ENCODE measurements at regions not wholly inside any gene's neighbourhood (a gene's known extent, or its start where the extent isn't known, plus 50 kb on each side); places are given as distances from the start of the nearest gene placed in this dataset.

- Histone ChIP-seq H3K79me1 (ENCODE audit: low read length) (no peaks in the 10 kb centered on the region), H4K91ac (ENCODE audit: low read depth, low read length) (no peak overlapping the region), H3K4me1 (ENCODE audit: control insufficient read depth in 1 of 2, insufficient read depth in 2 of 2, low read length in 2 of 2) (peaks cover 6 to 17% of the 10 kb centered on the region in 2 experiments), H3K27ac (ENCODE audit: low read depth, low read length) (no peak overlapping the region), H2AK5ac (ENCODE audit: low read length) (no peak overlapping the region), H2BK12ac (ENCODE audit: low read length) (no peak overlapping the region), H3K27me3 (ENCODE audit: insufficient read depth, low read length) (no peaks in the 10 kb centered on the region), H3K9ac (ENCODE audit: low read length) (no peak overlapping the region), H3K4me3 (ENCODE audit: low read depth, low read length) (no peak overlapping the region), H2AFZ (ENCODE audit: insufficient read depth, low read length, poor library complexity) (no peak overlapping the region), H2BK5ac (ENCODE audit: low read depth, low read length, poor library complexity) (no peak overlapping the region), H3K4me2 (ENCODE audit: low read length) (no peak overlapping the region), H3K79me2 (ENCODE audit: control insufficient read depth, insufficient read depth, low read length, poor library complexity) (no peaks in the 10 kb centered on the region), H2BK120ac (ENCODE audit: insufficient read depth, low read length, poor library complexity) (no peak overlapping the region), H3K9me3 (ENCODE audit: insufficient read depth, low read depth, low read length) (peaks cover 7% of the 10 kb centered on the region), H4K8ac (ENCODE audit: low read depth, low read length) (no peak overlapping the region), H3K36me3 (ENCODE audit: control insufficient read depth in 1 of 2, insufficient read depth in 2 of 2, low read length in 2 of 2) (no peaks in the 10 kb centered on the region), H4K12ac (ENCODE audit: low read depth, low read length) (no peak overlapping the region), H3K18ac (ENCODE audit: low read length) (no peak overlapping the region), H3K4ac (ENCODE audit: low read depth, low read length) (no peak overlapping the region), H3K14ac (ENCODE audit: low read length) (no peak overlapping the region), H3K23ac (ENCODE audit: low read length) (no peak overlapping the region)
- WGBS (ENCODE audit: extremely low coverage, insufficient coverage, insufficient read length), result no CpG with 5 or more reads among the region's 11 CpGs
- DNase-seq, result no peak
Observed at GRCh38 chr18:46399303-46399702, 257.7 kb downstream of the LOXHD1 start.

GRCh38 chr18:46400449-46400848 is 256.6 kb downstream of the LOXHD1 start:
- no CpG with 5 or more reads among the region's 8 CpGs for WGBS (ENCODE audit: extremely low coverage, insufficient coverage, insufficient read length)
- Histone ChIP-seq H3K14ac (ENCODE audit: low read length) (no peak overlapping the region), H3K9me3 (ENCODE audit: insufficient read depth, low read depth, low read length) (peaks cover 7% of the 10 kb centered on the region), H4K8ac (ENCODE audit: low read depth, low read length) (no peak overlapping the region), H4K12ac (ENCODE audit: low read depth, low read length) (no peak overlapping the region), H2BK12ac (ENCODE audit: low read length) (no peak overlapping the region), H3K36me3 (ENCODE audit: control insufficient read depth in 1 of 2, insufficient read depth in 2 of 2, low read length in 2 of 2) (no peaks in the 10 kb centered on the region), H2BK120ac (ENCODE audit: insufficient read depth, low read length, poor library complexity) (no peak overlapping the region), H2AFZ (ENCODE audit: insufficient read depth, low read length, poor library complexity) (no peak overlapping the region), H2AK5ac (ENCODE audit: low read length) (no peak overlapping the region), H3K4me2 (ENCODE audit: low read length) (no peak overlapping the region), H3K4me1 (ENCODE audit: control insufficient read depth in 1 of 2, insufficient read depth in 2 of 2, low read length in 2 of 2) (peaks cover 10 to 19% of the 10 kb centered on the region in 2 experiments), H3K9ac (ENCODE audit: low read length) (no peak overlapping the region), H3K23ac (ENCODE audit: low read length) (no peak overlapping the region), H3K4ac (ENCODE audit: low read depth, low read length) (no peak overlapping the region), H3K18ac (ENCODE audit: low read length) (no peak overlapping the region), H3K79me1 (ENCODE audit: low read length) (no peaks in the 10 kb centered on the region), H3K4me3 (ENCODE audit: low read depth, low read length) (no peak overlapping the region), H3K27me3 (ENCODE audit: insufficient read depth, low read length) (no peaks in the 10 kb centered on the region), H2BK5ac (ENCODE audit: low read depth, low read length, poor library complexity) (no peak overlapping the region), H3K79me2 (ENCODE audit: control insufficient read depth, insufficient read depth, low read length, poor library complexity) (no peaks in the 10 kb centered on the region), H4K91ac (ENCODE audit: low read depth, low read length) (no peak overlapping the region), H3K27ac (ENCODE audit: low read depth, low read length) (no peak overlapping the region)
- no peak for DNase-seq

DNA sequence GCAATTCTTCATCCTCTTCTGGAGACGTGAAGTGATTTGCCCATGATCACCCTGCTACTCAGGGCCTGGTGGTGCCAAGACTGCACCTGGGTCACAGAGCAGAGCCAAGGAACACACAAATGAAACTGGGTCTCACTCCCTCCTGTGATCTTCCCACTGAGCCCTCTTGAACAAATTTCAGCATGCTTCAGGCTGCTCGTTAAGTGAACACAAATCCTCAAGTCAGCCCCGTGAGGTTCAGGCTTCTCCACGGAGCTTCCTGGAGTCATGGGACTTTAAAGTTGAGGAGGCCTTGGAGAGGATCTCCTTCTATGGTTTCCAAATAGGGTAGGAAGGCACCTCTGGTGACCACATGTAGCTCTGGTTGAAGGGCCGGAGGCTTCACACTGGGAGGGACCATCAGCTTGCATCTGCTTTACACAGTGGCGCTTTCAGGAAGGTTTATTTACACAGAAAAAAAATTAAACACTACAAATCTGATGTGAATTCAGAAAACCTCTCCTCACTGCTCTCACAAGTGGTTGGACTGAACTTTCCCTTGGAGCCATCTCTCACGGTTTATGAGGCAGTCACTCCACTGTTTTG is 255.4 kb downstream of the LOXHD1 start:
- H3K23ac ChIP-seq (ENCODE audit: low read length), result no peak overlapping the region
- H3K79me1 ChIP-seq (ENCODE audit: low read length), result no peaks in the 10 kb centered on the region
- H3K4me3 ChIP-seq (ENCODE audit: low read depth, low read length), result no peak overlapping the region
- no peak overlapping the region for H3K4ac ChIP-seq (ENCODE audit: low read depth, low read length)
- no peak overlapping the region for H3K4me2 ChIP-seq (ENCODE audit: low read length)
- H3K36me3 ChIP-seq (ENCODE audit: control insufficient read depth in 1 of 2, insufficient read depth in 2 of 2, low read length in 2 of 2), result no peaks in the 10 kb centered on the region
- no peak overlapping the region for H3K14ac ChIP-seq (ENCODE audit: low read length)
- no peak overlapping the region for H3K9ac ChIP-seq (ENCODE audit: low read length)
- H3K27ac ChIP-seq (ENCODE audit: low read depth, low read length), result no peak overlapping the region
- no peaks in the 10 kb centered on the region for H3K79me2 ChIP-seq (ENCODE audit: control insufficient read depth, insufficient read depth, low read length, poor library complexity)
- no CpG with 5 or more reads among the region's 7 CpGs for WGBS (ENCODE audit: extremely low coverage, insufficient coverage, insufficient read length)
- H2BK5ac ChIP-seq (ENCODE audit: low read depth, low read length, poor library complexity), result no peak overlapping the region
- peaks cover 10 to 19% of the 10 kb centered on the region in 2 experiments for H3K4me1 ChIP-seq (ENCODE audit: control insufficient read depth in 1 of 2, insufficient read depth in 2 of 2, low read length in 2 of 2)
- H2AK5ac ChIP-seq (ENCODE audit: low read length), result no peak overlapping the region
- no peaks in the 10 kb centered on the region for H3K27me3 ChIP-seq (ENCODE audit: insufficient read depth, low read length)
- no peak overlapping the region for H2BK120ac ChIP-seq (ENCODE audit: insufficient read depth, low read length, poor library complexity)
- no peak overlapping the region for H4K91ac ChIP-seq (ENCODE audit: low read depth, low read length)
- no peak for DNase-seq
- no peak overlapping the region for H2AFZ ChIP-seq (ENCODE audit: insufficient read depth, low read length, poor library complexity)
- H2BK12ac ChIP-seq (ENCODE audit: low read length), result no peak overlapping the region
- no peak overlapping the region for H4K8ac ChIP-seq (ENCODE audit: low read depth, low read length)
- H3K9me3 ChIP-seq (ENCODE audit: insufficient read depth, low read depth, low read length), result peaks cover 10% of the 10 kb centered on the region
- H4K12ac ChIP-seq (ENCODE audit: low read depth, low read length), result no peak overlapping the region
- no peak overlapping the region for H3K18ac ChIP-seq (ENCODE audit: low read length)

- no peak for DNase-seq
- H3K4me3 ChIP-seq (ENCODE audit: low read depth, low read length), result no peak overlapping the region
- peaks cover 10 to 12% of the 10 kb centered on the region in 2 experiments for H3K4me1 ChIP-seq (ENCODE audit: control insufficient read depth in 1 of 2, insufficient read depth in 2 of 2, low read length in 2 of 2)
- no peaks in the 10 kb centered on the region for H3K27me3 ChIP-seq (ENCODE audit: insufficient read depth, low read length)
- H2AK5ac ChIP-seq (ENCODE audit: low read length), result no peak overlapping the region
- no peak overlapping the region for H2BK120ac ChIP-seq (ENCODE audit: insufficient read depth, low read length, poor library complexity)
- H3K9ac ChIP-seq (ENCODE audit: low read length), result no peak overlapping the region
- H3K23ac ChIP-seq (ENCODE audit: low read length), result no peak overlapping the region
- H2BK12ac ChIP-seq (ENCODE audit: low read length), result no peak overlapping the region
- H3K79me2 ChIP-seq (ENCODE audit: control insufficient read depth, insufficient read depth, low read length, poor library complexity), result no peaks in the 10 kb centered on the region
- H4K91ac ChIP-seq (ENCODE audit: low read depth, low read length), result no peak overlapping the region
- H3K79me1 ChIP-seq (ENCODE audit: low read length), result no peaks in the 10 kb centered on the region
- no peak overlapping the region for H3K27ac ChIP-seq (ENCODE audit: low read depth, low read length)
- H2BK5ac ChIP-seq (ENCODE audit: low read depth, low read length, poor library complexity), result no peak overlapping the region
- H3K4me2 ChIP-seq (ENCODE audit: low read length), result no peak overlapping the region
- no CpG with 5 or more reads among the region's 4 CpGs for WGBS (ENCODE audit: extremely low coverage, insufficient coverage, insufficient read length)
- H4K8ac ChIP-seq (ENCODE audit: low read depth, low read length), result no peak overlapping the region
- no peak overlapping the region for H3K18ac ChIP-seq (ENCODE audit: low read length)
- no peak overlapping the region for H4K12ac ChIP-seq (ENCODE audit: low read depth, low read length)
- H2AFZ ChIP-seq (ENCODE audit: insufficient read depth, low read length, poor library complexity), result no peak overlapping the region
- no peak overlapping the region for H3K14ac ChIP-seq (ENCODE audit: low read length)
- peaks cover 12% of the 10 kb centered on the region for H3K9me3 ChIP-seq (ENCODE audit: insufficient read depth, low read depth, low read length)
- H3K4ac ChIP-seq (ENCODE audit: low read depth, low read length), result no peak overlapping the region
- no peaks in the 10 kb centered on the region for H3K36me3 ChIP-seq (ENCODE audit: control insufficient read depth in 1 of 2, insufficient read depth in 2 of 2, low read length in 2 of 2)
Observed at GRCh38 chr18:46402396-46402795, 254.6 kb downstream of the LOXHD1 start.
